Endothelial cell of umbilical vein (primary cell): ENCODE measurements at regions not wholly inside any gene's neighbourhood (a gene's known extent, or its start where the extent isn't known, plus 50 kb on each side); places are given as distances from the start of the nearest gene placed in this dataset.

Experiments
- BruUV-seq: library from RNA; stranded (reverse); fragments of 400-500 nt; replicated peaks from 2 replicates; lab custom pipeline; 2021; lab: Mats Ljungman, UMichigan
- CTCF ChIA-PET: fragments of 300-600, 350-600 bp; sonication (Branson Sonifier 250); formaldehyde crosslinking; loops from one replicate; lab custom pipeline; 2021; ENCODE audit warnings: antibody characterized with exemption, inconsistent platforms; lab: Charles Lee
- POLR2A ChIA-PET: fragments of 300-600, 350-600 bp; sonication (Branson Sonifier 250); formaldehyde crosslinking; loops from one replicate; lab custom pipeline; 2021; ENCODE audit warnings: antibody characterized with exemption, inconsistent platforms; lab: Charles Lee
- DNase-seq: peaks from one replicate; pipeline ENCODE4 v3.0.0-alpha.2; 2011; ENCODE audit warnings: low read depth, low spot score
- FAIRE-seq: peaks from 2 replicates; lab custom pipeline; 2011; peaks lifted over from hg19 to GRCh38; lab: Jason Lieb, UNC
- H2AFZ ChIP-seq: 2 replicates; pipeline ENCODE4 v1.6.0; 2012; ENCODE audit warnings: low read depth, low read length, control low read depth, inconsistent platforms
- H3K27ac ChIP-seq: 2 replicates; pipeline ENCODE4 v1.5.1; 2011; ENCODE audit warnings: low read depth, mild to moderate bottlenecking, control low read depth, low read length, moderate library complexity; ENCODE audit not compliant: insufficient read depth
- H3K27me3 ChIP-seq, 2 experiments: 2 replicates each; pipeline versions ENCODE4 v1.6.0 to v1.6.1; 2011; ENCODE audit warnings: low read length in 2 of 2, mixed read lengths in 1 of 2; ENCODE audit not compliant: control insufficient read depth in 2 of 2, insufficient read depth in 2 of 2
- H3K36me3 ChIP-seq, 2 experiments: 2 replicates in 1 of 2; 3 replicates in 1 of 2; pipeline ENCODE4 v1.5.1; 2011; ENCODE audit warnings: low read length in 2 of 2, mild to moderate bottlenecking in 1 of 2, moderate library complexity in 1 of 2; ENCODE audit not compliant: control insufficient read depth in 2 of 2, insufficient read depth in 2 of 2; ENCODE audit errors: extremely low read depth in 1 of 2
- H3K4me1 ChIP-seq: 3 replicates; pipeline ENCODE4 v1.5.1; 2011; ENCODE audit warnings: mild to moderate bottlenecking, low read length; ENCODE audit not compliant: control insufficient read depth, insufficient read depth; ENCODE audit errors: extremely low read depth
- H3K4me2 ChIP-seq: 2 replicates; pipeline ENCODE4 v1.6.1; 2011; ENCODE audit warnings: low read length, control low read depth, mixed read lengths; ENCODE audit not compliant: insufficient read depth
- H3K4me3 ChIP-seq, 3 experiments: fragments of 200-600 bp in 1 of 3; sonication (generic), shearing (Covaris generic) in 1 of 3; replicated peaks in 1 of 3; 2 replicates each; pipeline ENCODE4 v1.5.1; 2011 to 2016; ENCODE audit warnings: control low read depth in 3 of 3, low read length in 3 of 3, mild to moderate bottlenecking in 2 of 3, inconsistent platforms in 1 of 3, low read depth in 1 of 3, moderate library complexity in 1 of 3; ENCODE audit not compliant: insufficient read depth in 1 of 3
- H3K79me2 ChIP-seq: 2 replicates; pipeline ENCODE4 v1.6.0; 2012; ENCODE audit warnings: low read length, inconsistent platforms; ENCODE audit not compliant: control insufficient read depth, insufficient read depth
- H3K9ac ChIP-seq: replicated peaks from 2 replicates; pipeline ENCODE3; 2011; ENCODE audit warnings: low read length, control low read depth; ENCODE audit not compliant: insufficient read depth; ENCODE audit errors: extremely low read depth
- H3K9me1 ChIP-seq: replicated peaks from 3 replicates; pipeline ENCODE4 v1.6.0; 2011; ENCODE audit warnings: mild to moderate bottlenecking, low read length; ENCODE audit not compliant: control insufficient read depth, insufficient read depth; ENCODE audit errors: extremely low read depth
- H3K9me3 ChIP-seq: replicated peaks from 2 replicates; pipeline ENCODE4 v1.5.1; 2012; ENCODE audit warnings: low read length, inconsistent platforms; ENCODE audit not compliant: control insufficient read depth, insufficient read depth
- H4K20me1 ChIP-seq: replicated peaks from 2 replicates; pipeline ENCODE3; 2011; ENCODE audit warnings: mild to moderate bottlenecking, low read length; ENCODE audit not compliant: control insufficient read depth, insufficient read depth; ENCODE audit errors: extremely low read depth
- EZH2 ChIP-seq: IDR thresholded peaks from 2 replicates; pipeline ENCODE4 v1.6.1; 2012; ENCODE audit warnings: borderline replicate concordance, low read depth, mild to moderate bottlenecking, moderate library complexity, low read length, inconsistent platforms; ENCODE audit not compliant: severe bottlenecking
- FOS ChIP-seq: IDR thresholded peaks from 2 replicates; pipeline ENCODE4 v1.6.1; 2011; ENCODE audit warnings: mild to moderate bottlenecking, low read length, moderate library complexity, borderline replicate concordance; ENCODE audit not compliant: insufficient read depth
- GATA2 ChIP-seq: IDR thresholded peaks from 2 replicates; pipeline ENCODE4 v1.7.0; 2011; ENCODE audit warnings: low read depth, mild to moderate bottlenecking, moderate library complexity, mixed read lengths, low read length; ENCODE audit not compliant: insufficient read length, insufficient read depth
- JUN ChIP-seq: IDR thresholded peaks from 2 replicates; pipeline ENCODE4 v1.6.1; 2011; ENCODE audit warnings: borderline replicate concordance, low read depth; ENCODE audit not compliant: insufficient read length, insufficient read depth
- MAX ChIP-seq: IDR thresholded peaks from 2 replicates; pipeline ENCODE4 v1.6.1; 2011; ENCODE audit not compliant: insufficient read depth, insufficient read length
- MYC ChIP-seq: IDR thresholded peaks from one replicate; pipeline ENCODE4 v1.6.1; 2011; ENCODE audit warnings: mild to moderate bottlenecking, low read depth, low read length
- POLR2A ChIP-seq: IDR thresholded peaks from 2 replicates; pipeline ENCODE4 v1.6.1; 2012; ENCODE audit warnings: low read depth, mild to moderate bottlenecking, control low read depth, low read length
- POLR2AphosphoS5 ChIP-seq: IDR thresholded peaks from 2 replicates; pipeline ENCODE4 v1.6.1; 2012; ENCODE audit warnings: low read depth, mild to moderate bottlenecking, control low read depth, low read length, moderate library complexity; ENCODE audit not compliant: insufficient read depth
- dilution Hi-C: fragments of 300-500 bp; cut with MboI; formaldehyde crosslinking; loops from one replicate; pipeline ENCODE4 v1.15.0; 2019; ENCODE audit warnings: low sequenced_read_pairs; ENCODE audit not compliant: extremely low pct_ligation_motif_present
- intact Hi-C: fragments of 100-400 bp; cut with micrococcal nuclease; formaldehyde crosslinking; loops from one replicate; pipeline ENCODE4 v1.10.0; 2022
- TF ChIP-seq, protein P1 (sequence below), 2 donors: IDR thresholded peaks; 1 replicate in 1 of 2; 2 replicates in 1 of 2; pipeline ENCODE4 v1.5.1; 2011; ENCODE audit warnings: low read length in 2 of 2, mild to moderate bottlenecking in 2 of 2, moderate library complexity in 2 of 2, control low read depth in 1 of 2, inconsistent platforms in 1 of 2, low read depth in 1 of 2; ENCODE audit not compliant: insufficient read depth in 1 of 2; ENCODE audit errors: extremely low read depth in 1 of 2

GRCh38 chr15:87720235-87720634 is 536.3 kb downstream of the NTRK3 start:
- Histone ChIP-seq H4K20me1 (no peaks in the 10 kb centered on the region), H3K27me3 (no peaks in the 10 kb centered on the region), H3K4me2 (no peak overlapping the region), H3K9ac (no peak overlapping the region), H3K36me3 (no peaks in the 10 kb centered on the region), H3K4me3 (no peak overlapping the region), H3K9me1 (no peaks in the 10 kb centered on the region), H3K9me3 (peaks cover 2% of the 10 kb centered on the region), H3K4me1 (no peaks in the 10 kb centered on the region), H3K79me2 (no peaks in the 10 kb centered on the region), H3K27ac (no peak overlapping the region), H2AFZ (no peak overlapping the region)
- BruUV-seq: no TSS peak
- intact Hi-C loops: no loop called here
- FAIRE-seq (no peak), DNase-seq (no peak)
- TF ChIP-seq MYC (no peak), MAX (no peak), POLR2A (no peak), POLR2AphosphoS5 (no peak), EZH2 (no peak), JUN (no peak), FOS (no peak), GATA2 (no peak)
- TF ChIP-seq, protein P1, sequence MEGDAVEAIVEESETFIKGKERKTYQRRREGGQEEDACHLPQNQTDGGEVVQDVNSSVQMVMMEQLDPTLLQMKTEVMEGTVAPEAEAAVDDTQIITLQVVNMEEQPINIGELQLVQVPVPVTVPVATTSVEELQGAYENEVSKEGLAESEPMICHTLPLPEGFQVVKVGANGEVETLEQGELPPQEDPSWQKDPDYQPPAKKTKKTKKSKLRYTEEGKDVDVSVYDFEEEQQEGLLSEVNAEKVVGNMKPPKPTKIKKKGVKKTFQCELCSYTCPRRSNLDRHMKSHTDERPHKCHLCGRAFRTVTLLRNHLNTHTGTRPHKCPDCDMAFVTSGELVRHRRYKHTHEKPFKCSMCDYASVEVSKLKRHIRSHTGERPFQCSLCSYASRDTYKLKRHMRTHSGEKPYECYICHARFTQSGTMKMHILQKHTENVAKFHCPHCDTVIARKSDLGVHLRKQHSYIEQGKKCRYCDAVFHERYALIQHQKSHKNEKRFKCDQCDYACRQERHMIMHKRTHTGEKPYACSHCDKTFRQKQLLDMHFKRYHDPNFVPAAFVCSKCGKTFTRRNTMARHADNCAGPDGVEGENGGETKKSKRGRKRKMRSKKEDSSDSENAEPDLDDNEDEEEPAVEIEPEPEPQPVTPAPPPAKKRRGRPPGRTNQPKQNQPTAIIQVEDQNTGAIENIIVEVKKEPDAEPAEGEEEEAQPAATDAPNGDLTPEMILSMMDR (IDR thresholded peaks at IDR 0.05; ENCODE audit: extremely low read depth in 1 of 2, insufficient read depth in 1 of 2, low read depth in 1 of 2, low read length in 2 of 2): no peak
- POLR2A ChIA-PET: no interaction called here
- CTCF ChIA-PET: no interaction called here
- dilution Hi-C loops: no loop called here
